ENCODE measurements at regions not wholly inside any gene's neighbourhood (a gene's known extent, or its start where the extent isn't known, plus 50 kb on each side); places are given as distances from the start of the nearest gene placed in this dataset.
"Not testable (repeated sequence)": the region's sequence is repeated elsewhere in the genome, so short reads cannot be mapped to it uniquely, and the experiment has no call there.

DNA sequence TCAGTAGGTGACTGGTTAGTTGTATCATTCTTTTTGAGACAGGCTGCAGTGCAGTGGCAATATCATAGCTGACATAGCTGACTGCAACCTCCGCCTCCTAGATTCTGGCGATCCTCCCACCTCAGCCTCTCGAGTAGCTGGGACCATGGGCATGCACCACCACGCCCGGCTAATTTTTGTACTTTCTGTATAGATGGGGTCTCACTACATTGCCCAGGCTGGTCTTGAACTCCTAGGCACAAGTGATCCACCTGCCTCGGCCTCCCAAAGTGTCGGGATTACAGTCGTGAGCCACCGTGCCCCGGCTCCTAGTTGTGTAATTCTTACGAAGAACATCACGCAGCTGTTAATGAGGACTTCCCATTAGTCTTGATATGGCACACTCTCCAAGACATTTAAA, 123.4 kb upstream of the VKORC1L1 start:
- no peak for DNase-seq

DNA sequence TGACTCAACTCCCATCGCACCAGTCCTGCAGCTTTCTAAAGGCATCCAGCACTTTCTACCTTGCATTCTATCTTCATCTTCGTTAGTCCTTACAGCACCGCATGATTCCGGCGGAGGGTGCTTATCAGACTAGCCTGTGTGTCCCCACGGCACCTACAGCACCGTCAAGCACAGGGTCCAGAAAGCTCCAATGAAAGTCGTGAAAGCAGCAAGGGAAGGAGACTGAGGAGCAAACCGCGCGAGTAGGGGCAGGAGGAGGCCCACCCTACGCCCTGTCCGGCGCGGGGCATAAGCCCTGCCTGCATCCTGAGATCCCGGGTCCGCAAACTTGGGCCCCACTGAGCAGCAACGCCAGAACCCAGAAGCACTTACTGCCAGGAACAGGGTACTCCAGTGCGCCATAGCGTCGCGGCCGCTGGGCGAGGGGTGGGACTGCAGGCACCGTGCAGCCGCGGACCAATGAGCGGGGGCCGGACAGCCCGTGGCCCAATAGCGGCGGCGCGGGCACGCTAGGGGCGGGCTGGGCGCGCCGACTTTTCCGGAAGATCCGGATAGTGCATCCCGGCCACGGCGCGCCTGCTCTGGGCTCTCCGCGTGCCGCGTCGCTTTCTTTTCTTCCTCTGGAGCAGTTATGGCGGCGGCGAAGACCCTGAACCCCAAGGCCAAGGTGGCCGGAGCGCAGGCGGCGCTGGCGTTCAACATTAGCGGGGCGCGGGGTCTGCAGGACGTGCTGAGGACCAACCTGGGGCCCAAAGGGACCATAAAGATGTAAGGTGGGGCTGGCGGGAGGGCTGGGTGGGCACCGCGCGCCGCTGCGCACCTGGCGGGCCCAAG, 122.1 kb upstream of the VKORC1L1 start:
- peak; percentile 93 to 95 for DNase-seq

DNA sequence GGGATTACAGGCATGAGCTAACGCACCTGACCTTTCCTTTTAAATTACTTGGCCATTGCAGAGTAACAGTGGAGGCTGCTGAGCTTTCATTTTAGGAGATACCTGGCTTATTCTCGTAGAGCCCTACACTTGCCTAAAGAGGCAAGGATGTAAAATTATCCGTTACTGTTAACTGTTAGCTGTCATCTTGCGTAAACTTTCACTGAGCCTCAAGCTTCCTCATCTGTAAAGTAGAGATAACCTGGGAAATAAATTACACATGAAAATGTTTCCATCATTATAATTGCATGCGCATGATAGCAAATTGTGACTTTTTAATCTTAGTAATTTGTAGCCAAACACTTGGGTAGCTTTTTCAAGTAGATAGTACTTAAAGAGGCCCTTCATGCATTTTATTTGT, 118.8 kb upstream of the VKORC1L1 start:
- DNase-seq = not testable (repeated sequence)

DNA sequence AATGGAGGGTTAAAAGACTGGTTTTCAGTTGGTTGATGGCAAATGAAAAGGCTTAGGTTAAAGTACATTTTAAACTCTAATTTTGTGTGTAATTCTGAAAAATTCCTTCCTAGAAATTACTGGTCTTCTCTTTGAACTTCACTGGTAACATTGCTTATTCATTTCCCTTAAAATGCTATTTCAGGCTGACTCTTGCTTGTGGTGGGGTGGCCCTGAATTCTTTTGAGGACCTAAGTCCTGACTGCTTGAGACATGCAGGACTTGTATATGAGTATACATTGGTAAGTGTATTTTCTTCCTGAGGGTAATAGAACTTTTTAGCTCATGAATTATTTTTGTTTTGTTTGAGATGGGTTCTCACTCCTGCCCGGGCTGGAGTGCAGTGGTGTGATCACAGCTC, 113.9 kb upstream of the VKORC1L1 start:
- DNase-seq = not testable (repeated sequence)

DNA sequence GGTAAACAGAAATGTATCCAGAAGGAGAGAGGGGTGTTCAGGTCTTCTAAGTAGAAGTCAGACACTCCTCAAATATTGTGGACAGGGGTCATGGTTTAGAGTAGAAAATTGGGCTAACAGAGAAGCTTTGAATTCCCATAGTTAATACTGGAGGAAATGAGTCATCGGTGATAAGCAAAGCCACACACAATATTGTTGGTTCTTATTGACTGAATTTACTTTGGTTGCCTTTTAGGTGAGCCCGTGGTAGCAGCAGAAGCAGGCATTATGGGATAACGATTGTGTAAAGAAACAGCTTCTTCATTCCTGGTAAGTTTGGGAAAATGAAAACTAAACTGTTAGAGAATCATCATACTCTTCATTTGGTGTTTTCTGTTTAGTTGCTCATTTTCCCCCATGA, 110.2 kb upstream of the VKORC1L1 start:
- not testable (repeated sequence) for DNase-seq

DNA sequence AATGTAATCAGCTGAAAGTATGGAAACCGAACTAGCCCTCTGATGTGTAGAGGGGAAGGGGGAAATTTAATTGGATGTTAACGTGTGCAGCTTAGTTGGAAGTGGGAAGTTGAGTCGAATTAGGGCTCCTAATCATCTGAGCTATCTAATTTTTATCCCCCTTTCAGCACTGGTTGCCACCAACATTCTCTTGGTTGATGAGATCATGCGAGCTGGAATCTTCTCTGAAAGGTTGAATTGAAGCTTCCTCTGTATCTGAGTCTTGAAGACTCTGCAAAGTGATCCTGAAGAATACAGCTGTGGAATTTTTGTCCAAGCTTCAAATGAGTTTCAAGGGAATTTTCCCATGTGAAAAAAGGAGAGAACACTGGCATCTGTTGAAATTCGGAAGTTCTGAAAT, 109.8 kb upstream of the VKORC1L1 start:
- not testable (repeated sequence) for DNase-seq

DNA sequence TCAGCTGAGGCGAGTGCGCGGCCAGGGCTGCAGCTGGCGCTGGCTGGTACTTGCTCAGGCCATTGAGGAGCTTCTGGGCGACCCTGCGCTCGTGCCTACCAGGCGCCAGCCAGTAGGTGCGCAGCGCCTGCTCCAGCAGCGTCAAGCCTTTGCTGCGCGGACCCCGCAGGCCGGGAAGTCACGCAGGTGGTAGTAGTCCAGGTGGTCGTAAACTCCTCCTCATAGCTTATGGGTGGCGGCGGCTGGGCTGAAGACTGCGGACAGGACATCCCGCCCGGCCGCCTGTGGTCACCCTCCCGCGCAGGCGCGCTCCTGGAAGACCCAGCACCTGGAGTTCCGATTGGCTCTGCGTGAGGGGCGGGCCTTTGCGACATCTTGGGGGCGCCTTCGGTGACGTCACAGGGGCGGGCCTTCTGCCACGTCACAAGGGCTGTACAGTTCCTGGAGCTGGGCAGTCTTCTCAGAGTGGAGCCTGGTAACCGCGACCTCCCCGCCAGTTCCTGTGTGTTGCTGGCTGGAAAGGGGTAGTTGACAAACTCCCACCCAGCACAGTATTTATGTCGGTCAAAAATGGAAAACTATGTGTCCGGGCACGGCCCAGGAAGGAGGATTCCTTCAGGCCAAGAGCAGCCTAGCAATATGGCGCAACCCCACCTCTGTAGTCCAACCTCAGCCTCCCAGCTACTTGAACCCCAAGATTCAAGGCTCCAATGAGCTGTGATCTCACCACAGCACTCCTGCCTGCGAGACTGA, 102.2 kb upstream of the VKORC1L1 start:
- DNase-seq = peak; percentile 89 to 90

DNA sequence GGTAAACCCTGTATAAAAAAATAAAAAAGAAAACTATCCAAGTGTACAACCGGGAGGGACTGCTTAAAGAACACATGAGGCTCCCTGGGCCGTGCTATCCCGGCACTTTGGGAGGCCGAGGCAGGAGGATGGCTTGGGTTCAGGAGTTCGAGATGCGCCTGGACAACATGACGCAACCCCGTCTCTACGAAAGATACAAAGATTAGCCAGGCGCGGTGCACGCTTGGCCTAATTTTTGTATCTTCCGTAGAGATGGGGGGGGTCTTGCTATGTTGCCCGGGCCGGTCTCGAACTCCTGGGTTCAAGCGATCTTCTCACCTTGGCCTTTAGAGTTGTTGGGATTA, 101.7 kb upstream of the VKORC1L1 start:
- not testable (repeated sequence) for DNase-seq

DNA sequence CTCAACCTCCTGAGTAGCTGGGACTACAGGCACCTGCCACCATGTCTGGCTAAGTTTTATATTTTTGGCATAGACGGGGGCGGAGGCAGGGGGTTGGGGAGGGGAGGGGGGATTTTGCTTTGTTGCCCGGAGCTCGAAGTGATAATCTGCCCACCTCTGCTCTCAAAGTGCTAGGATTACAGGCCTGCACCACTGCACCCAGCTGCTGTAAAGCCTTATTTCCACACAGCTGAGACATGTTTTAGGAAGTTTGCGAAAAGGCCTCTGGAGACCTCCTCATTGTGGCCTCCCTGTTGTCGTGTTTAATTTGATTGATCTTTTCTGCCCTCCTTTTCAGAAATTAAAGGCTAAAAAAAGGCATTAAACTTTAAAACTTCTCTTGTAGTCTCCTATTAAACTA, 96.2 kb upstream of the VKORC1L1 start:
- not testable (repeated sequence) for DNase-seq

DNA sequence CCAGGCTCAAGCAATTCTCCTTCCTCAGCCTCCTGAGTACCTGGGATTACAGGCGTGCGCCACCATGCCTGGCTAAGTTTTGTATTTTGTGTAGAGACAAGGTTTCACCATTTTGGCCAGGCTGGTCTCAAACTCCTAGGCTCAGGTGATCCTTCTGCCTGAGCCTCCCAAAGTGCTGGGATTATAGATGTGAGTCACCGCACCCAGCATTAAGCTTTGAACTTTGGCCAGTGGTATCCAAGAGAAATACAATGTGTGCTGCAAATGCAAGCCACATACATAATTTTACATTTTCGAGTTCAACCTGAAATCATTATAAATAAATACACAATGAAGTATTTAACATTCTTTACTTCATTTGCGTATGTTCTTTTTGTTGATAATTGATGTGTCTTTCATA, 82.9 kb upstream of the VKORC1L1 start:
- not testable (repeated sequence) for DNase-seq

DNA sequence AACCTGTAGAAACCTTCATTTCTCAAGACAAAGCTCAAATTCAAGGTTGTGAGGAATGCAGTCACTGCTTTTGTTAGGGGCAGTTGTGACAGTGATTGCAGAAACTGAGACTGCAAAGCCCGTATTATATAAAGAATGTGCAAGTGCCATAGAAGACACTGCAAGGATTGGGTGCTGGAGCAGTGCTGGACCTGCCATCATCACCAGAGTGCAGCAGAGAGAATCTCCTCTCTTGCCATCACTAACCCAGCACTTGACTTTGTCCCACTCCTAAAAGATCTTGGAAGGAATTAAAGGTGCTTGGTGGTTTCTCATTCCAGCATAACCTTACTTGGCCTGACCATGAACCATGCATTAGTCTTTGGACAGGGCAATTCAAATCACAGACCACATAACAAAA, 81.1 kb upstream of the VKORC1L1 start:
- not testable (repeated sequence) for DNase-seq

DNA sequence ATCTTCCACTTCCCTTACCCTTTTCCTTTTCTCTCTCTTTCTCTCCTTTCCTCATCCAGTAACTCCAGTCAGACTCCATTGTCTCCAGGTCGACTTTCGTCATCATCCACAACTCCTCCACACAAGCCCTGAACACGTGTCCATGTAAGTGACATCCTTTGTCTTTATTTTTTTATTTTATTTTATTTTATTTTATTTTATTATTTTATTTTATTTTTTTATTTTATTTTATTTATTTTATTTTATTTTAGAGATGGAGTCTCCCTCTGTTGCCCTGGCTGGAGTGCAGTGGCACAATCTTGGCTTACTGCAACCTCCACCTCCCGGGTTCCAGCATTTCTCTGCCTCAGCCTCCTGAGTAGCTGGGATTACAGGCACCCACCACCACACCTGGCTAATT, 80.1 kb upstream of the VKORC1L1 start:
- DNase-seq = not testable (repeated sequence)

DNA sequence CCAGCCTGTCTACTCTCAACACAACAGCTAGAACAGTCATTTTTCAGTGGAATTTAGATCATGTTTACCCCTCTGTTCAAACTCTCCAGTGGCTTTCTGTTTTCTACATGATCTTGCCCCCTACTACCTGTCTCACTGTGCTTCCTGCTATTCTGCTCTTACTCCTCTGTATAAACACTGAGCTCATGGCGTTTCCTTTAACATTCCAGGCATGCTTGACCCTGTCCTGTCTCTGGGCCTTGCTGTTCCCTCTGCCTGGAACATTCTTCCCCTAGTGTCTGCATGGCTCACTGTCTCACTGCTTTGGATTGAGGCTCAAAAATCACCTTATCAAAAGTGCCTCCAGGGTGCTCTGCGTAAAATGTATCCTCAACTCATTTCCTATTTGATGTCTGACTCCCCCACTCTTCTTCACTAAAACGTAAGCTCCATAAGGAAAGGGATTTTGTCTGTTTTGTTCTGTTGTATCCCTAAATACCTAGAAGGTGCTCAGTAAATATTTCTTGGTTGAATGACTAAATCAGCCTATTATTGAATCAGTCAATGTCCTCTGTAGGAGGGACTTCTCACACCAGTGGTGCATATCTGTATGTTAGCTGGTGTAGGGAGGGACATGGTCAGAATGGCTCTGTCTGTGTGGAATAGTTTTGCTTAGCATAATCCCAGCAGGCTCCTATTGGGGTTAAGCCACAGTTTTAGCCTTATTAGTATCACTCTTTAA, 78.0 kb upstream of the VKORC1L1 start:
- DNase-seq = not testable (repeated sequence)

DNA sequence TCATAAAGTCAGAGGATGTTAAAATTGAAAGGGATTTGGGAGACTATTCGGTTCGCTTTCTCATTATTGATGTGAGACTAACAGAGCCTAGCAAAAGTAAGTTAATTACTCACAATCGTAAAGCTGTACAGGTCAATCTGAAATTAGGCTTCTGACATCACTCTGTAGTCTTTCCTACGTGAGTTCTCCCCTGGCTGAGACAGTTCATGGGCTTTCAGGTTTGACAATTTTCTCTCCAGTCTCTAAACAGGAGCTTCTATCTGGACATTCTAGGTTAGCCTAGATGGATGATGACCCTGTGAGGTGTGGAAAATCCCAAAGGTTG, 77.5 kb upstream of the VKORC1L1 start:
- not testable (repeated sequence) for DNase-seq

DNA sequence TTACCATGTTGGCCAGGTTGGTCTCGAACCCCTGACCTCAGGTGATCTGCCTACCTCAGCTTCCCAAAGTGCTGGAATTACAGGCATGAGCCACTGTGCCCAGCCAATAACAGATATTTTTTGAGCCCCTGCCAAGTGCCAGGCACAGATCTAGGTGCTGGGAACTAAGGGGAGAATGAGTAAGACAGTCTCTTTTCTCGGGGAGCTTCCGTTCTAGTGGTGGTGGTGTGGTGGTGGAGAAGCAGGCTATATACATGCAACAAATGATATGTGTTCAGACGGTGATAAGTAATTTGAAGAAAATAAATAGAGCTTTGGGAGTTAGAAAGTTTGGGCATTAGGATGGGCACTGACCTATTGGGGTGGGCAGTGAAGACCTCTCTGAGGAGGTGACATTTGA, 76.7 kb upstream of the VKORC1L1 start:
- no peak for DNase-seq

DNA sequence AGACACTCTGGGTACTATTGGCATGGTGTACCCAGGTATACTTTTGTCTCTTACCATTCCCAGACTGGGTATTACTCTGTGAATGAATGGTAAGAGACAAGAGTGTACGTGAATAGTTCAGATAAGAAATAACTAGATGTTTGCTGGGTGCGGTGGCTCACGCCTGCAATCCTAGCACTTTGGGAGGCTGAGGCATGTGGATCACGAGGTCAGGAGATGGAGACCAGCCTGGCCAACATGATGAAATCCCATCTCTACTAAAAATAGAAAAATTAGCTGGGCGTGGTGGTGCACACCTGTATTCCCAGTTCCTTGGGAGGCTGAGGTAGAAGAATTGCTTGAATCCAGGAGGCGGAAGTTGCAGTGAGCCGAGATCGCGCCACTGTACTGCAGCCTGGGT, 75.8 kb upstream of the VKORC1L1 start:
- not testable (repeated sequence) for DNase-seq

DNA sequence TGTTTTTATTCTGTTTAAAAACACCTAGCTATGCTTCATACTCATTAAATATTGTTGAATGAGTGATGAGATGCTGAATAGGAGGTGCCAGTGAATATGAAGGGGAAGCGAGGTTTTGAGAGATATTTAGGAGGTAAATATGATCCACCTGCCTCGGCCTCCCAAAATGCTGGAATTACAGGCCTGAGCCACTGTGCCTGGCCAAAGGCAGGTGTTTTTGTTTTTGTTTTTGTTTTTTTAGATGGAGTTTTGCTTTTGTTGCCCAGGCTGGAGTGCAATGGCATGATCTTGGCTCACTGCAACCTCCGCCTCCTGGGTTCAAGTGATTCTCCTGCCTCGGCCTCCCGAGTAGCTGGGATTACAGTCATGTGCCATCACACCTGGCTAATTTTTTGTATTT, 75.3 kb upstream of the VKORC1L1 start:
- not testable (repeated sequence) for DNase-seq

DNA sequence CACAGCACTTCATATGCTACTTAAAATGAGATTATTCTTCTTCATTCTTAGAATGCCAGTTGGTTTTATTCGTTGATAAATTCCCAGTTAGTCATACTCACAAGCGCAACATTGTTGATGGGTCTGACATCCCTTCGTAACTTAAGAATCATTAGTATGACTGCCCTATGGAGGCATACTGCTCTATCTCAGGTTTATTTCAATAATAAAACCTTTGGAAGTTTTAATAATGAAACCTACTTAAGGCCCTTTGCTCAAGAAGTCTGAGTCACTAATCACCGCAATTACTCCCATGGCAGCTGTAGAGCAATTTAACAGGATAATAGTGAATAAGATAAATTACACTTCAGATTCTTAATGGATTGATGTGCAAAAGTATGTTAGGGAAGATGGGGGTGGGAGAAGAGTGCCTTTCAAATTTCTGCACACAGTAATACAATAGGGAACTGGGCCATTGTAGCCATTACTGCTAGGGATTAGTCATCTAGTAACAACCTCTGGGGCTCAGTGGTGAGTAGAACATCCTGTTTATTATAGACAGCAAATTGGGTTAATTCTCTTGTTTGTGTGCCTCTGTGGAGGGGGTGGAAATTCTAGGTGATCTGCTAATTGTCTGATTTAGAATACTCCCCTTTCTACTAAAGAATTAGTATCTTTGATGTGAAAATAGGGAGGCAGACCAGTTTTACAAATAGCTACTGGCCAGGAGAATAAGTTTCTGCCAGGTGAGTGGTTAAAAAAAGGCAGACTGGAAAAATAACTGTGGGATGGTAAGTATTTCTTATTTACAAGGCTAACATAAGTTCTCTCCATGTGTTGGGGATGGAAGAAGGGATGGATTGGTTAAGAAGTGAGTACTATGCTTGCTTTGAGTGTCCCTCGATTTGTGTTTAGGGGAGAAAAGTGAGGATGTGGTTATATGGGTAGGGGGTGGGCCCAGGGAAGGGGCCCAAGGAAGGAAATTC, 74.5 kb upstream of the VKORC1L1 start:
- DNase-seq = peak in 1 of 2 experiments; percentile 25

DNA sequence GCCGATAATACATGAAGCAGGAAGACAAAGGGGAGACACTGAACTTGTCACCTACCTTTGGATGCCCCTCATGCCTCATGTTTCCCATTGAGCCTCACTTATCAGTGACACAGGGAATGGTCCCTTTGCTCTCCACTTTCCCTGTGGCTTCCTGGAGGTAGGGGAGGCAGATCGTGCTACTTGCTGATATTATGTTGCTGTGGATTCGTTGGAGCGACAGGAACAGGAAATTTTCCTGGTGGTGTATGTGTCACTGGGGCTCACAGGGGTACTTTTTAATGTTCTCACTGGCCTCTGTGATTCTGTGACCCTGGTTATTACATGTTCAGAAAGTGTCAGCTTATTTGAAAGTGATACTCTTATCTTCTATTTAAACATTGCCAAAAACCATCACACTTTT, 72.7 kb upstream of the VKORC1L1 start:
- not testable (repeated sequence) for DNase-seq

DNA sequence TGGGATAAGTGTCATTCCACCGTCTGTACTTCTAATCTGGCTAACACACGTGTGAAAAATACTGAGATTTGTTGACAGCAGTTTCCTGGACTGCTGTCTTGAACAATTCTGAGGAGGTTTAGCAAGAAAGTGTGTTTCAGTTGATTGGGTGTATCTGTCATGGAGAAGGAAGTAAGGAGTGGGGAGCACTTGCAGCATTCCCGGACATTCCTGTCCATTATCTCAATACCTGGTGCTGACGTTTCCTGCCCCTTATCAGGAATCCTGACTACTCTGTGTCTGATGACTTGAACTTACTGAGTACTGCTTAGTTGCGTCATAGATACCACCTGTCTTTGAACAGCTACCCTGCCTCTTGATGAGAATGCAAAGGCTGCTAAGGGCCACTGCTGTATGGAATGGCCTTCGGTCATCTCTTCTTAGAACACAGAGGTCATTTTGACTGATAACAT, 72.0 kb upstream of the VKORC1L1 start:
- no peak for DNase-seq

DNA sequence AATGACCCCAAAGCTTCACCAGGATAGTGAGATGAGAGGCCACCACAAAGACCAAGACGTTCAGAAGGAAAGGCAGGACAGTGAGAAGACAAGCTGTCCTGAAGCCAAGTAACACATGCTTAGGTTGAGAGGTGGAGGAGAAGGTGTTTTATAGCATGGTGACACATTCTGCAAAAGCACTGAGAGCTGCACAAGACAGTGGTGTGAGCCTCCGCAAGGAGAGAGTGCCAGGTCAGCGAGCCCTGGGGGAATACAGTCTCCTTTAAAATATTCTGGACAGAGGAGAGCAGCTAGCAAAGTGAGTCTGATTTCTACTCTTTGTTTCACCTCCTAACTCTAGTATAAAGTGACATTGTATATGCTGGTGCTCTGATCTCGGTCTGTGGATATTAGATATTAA, 68.0 kb upstream of the VKORC1L1 start:
- no peak for DNase-seq

DNA sequence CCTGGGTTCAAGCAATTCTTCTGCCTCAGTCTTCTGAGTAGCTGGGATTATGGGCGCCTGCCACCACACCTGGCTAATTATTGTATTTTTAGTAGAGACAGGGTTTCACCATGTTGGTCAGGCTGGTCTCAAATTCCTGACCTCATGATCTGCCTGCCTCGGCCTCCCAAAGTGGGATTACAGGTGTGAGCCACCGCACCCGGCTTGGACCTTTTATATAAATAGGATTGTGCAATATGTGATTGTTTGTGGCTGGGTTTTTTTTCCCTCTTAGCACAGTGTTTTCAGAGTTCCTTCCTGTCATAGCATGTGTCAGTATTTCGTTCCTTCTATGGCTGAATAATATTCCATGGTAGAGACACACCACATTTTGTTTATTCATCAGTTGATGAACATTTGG, 65.8 kb upstream of the VKORC1L1 start:
- not testable (repeated sequence) for DNase-seq
